Stimulated activated naive CD4-positive, alpha-beta T cell (primary cell): ENCODE measurements at regions not wholly inside any gene's neighbourhood (a gene's known extent, or its start where the extent isn't known, plus 50 kb on each side); places are given as distances from the start of the nearest gene placed in this dataset.

Experiments
- DNase-seq, 6 experiments: peaks; one replicate each; lab custom pipeline; 2025; lab: John Stamatoyannopoulos, UW

- no peak for DNase-seq
These were observed 707.5 kb downstream of the SLITRK6 start for GRCh38 chr13:85091631-85092234.

GRCh38 chr13:85089186-85089585 lies 710.0 kb downstream of the SLITRK6 start:
- no peak for DNase-seq

GRCh38 chr13:85080691-85081090 lies 718.5 kb downstream of the SLITRK6 start:
- no peak for DNase-seq

- DNase-seq, result no peak
These were observed 722.9 kb downstream of the SLITRK6 start for GRCh38 chr13:85076343-85076742.

GRCh38 chr13:85074543-85075313 lies 724.5 kb downstream of the SLITRK6 start:
- no peak for DNase-seq

- DNase-seq, result no peak
These were observed 731.0 kb downstream of the SLITRK6 start for GRCh38 chr13:85068231-85068630.

DNA sequence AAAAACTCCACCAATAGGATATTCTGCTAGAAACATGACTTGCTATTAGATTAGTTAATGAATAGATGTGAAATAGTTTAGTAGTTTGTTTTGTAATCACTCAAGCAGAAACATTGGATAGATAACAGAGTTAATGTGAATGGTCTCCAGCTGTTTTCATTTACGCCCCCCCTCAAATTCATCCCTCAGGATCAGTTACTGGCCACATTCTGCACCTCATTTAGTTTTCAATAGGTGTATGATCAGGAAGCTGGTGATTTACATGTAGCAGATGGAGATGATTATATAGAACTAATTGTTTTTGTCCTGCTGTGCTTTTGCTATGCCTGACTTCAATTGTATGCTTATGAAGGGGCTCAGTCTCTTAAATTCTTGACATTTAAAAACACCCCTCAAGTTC lies 759.0 kb downstream of the SLITRK6 start:
- DNase-seq, result no peak

DNA sequence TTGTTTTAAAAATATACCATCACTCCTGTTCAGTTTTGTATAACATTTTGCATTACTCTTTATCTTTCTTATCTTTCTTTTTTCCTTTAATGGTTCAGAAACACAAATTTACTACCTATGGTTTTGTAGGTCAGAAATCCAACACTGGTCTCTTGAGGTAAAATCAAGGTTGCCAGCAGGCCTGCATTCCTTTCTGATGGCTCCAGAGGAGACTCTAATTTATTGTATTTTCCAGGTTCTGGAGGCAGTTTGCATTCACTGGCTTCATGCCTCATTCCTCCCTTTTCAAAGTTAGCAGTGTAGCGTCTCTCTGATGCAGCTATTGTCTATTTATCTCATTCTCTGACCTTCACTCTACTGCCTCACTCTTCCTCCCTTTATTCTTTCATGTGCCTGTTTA lies 767.4 kb downstream of the SLITRK6 start:
- no peak for DNase-seq

- DNase-seq, result no peak
These were observed 771.2 kb downstream of the SLITRK6 start for GRCh38 chr13:85028035-85028434.

GRCh38 chr13:85019121-85019520 lies 780.1 kb downstream of the SLITRK6 start:
- DNase-seq, result no peak

- DNase-seq, result no peak
These were observed 786.2 kb downstream of the SLITRK6 start for GRCh38 chr13:85013006-85013405.

- no peak for DNase-seq
These were observed 789.8 kb downstream of the SLITRK6 start for GRCh38 chr13:85009447-85009846.

DNA sequence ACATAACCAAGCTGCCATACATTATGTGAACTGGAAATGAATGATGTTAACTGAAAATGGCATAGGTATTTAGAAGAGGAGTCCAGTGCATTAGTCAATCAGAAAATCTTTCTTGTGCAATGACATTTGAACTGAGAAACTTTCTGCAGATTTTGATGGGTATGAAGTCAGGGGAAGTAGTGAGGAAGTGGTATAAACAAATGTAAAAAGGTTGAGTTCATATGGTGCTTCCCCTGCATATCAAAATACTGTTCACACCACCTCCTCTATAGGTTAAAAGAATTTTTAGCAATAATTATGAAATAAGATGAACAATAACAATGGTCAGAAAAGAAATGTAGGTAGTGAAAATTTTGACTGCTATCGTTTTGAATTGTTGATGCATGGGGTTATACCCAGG lies 800.0 kb downstream of the SLITRK6 start:
- no peak for DNase-seq

DNA sequence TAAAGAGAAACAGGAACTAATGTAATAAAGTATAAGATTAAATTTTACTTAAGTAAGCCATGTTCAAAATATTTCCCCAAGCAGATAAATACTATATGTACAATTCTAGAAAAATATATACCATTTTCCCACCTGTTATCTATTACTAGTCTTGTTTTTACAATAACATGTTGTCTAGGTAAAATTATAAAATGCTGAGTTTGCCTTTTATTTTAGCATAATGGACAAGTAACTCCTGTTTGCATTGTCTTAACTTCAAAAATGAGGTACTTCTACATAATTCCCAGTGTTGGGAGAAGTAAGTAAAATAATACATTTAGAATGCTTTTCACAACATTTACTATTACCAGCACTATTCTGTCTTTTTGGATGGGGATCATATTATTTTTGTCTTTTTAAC lies 800.5 kb downstream of the SLITRK6 start:
- DNase-seq, result no peak

DNA sequence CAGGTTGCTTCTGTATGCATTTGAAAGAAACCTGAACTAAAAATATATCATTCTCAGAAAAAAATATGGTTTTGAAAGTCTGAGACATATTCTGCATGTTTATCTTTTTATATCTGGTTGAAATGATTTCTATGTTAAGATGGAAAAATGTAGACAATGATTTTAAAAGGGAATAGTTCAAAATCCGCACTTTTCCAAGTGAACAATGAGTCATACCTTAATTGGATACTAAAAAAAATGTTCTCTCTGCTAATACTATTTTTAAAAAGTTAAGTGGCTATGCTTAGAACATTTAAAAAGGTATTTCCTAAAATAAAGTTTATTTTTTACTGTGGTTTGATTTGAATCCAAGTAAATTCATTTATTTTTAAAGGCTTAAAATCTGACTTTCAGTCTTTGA lies 801.4 kb downstream of the SLITRK6 start:
- DNase-seq, result no peak

GRCh38 chr13:84994582-84994981 lies 804.6 kb downstream of the SLITRK6 start:
- DNase-seq, result no peak

GRCh38 chr13:84985860-84986259 lies 813.4 kb downstream of the SLITRK6 start:
- no peak for DNase-seq

DNA sequence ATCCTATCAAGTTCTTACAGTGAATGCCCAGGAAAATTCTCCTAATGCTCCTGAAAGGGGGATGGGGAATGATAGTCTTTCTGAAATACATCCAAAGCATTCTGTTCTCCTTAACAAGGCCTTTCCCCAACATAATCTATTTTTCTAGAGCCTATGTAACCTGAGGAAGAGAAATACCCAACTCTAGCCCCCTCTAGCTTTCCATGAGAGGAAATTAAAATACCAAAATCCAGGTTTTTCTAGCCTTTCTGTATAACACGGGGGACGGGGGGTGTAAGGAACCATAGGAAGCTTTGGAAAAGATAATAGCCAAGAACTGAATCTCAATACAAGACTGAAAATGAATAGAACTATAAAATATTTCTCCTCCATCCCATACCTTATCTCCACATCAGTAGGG lies 815.9 kb downstream of the SLITRK6 start:
- no peak for DNase-seq

- no peak for DNase-seq
These were observed 818.6 kb downstream of the SLITRK6 start for GRCh38 chr13:84980571-84980970.

GRCh38 chr13:84978851-84979250 lies 820.4 kb downstream of the SLITRK6 start:
- DNase-seq, result no peak

DNA sequence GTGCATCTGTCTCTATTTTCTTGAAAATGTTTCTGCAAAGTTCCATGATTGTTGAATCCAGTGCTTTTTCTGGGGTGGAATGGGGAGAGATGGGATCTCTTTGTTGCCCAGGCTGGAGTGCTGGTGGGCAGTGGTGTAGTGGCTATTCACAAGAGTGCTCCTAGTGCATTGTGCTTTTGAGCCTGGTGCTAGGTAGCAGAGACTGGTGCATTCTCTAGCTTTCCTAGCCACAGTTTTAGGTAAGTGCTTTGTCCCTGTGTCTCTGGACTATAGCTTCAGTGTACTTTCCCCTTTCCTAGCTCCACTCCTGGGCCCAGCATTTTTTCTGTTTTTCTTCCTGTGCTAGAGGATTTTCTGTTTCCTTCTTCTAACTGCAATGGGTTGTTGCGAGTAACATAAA lies 825.6 kb downstream of the SLITRK6 start:
- DNase-seq, result no peak

- no peak for DNase-seq
These were observed 826.3 kb downstream of the SLITRK6 start for GRCh38 chr13:84972907-84973306.

DNA sequence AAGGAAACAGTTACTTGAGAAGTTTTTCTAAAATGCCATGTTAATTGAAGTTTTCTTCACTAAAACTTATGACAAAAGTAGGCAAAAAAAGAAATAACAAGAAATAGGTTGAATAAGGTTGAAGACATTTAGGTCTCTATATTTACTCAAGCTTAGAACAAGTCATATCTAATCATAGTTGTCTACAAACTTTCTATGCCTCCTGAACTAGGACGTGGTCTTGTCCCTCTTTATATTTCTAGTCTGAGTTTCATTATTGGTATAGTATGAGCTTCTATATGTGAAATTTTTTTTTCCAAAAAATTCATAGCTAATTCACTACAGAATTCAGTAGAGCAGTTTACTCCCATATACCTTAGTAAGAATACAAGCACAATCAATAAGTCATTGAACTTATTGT lies 836.4 kb downstream of the SLITRK6 start:
- no peak for DNase-seq
